ENCODE measurements at regions not wholly inside any gene's neighbourhood (a gene's known extent, or its start where the extent isn't known, plus 50 kb on each side); places are given as distances from the start of the nearest gene placed in this dataset.

GRCh38 chr5:85182344-85182743 lies 797.7 kb upstream of the EDIL3 start:
- DNase-seq (ENCODE audit: low spot score), result no peak
- no peaks in the 10 kb centered on the region for H3K27me3 ChIP-seq (replicated peaks; ENCODE audit: insufficient read depth)
- ATAC-seq (ENCODE audit: insufficient number of reproducible peaks, low FRiP score, low read depth), result no peak
- H3K9me3 ChIP-seq, result no peaks in the 10 kb centered on the region
- H3K27ac ChIP-seq, result no peak overlapping the region
- no peaks in the 10 kb centered on the region for H3K36me3 ChIP-seq
- H3K4me3 ChIP-seq, result no peak overlapping the region
- no peak for TF ChIP-seq CTCF (IDR thresholded peaks at IDR 0.05)
- H3K4me1 ChIP-seq (ENCODE audit: control insufficient read depth in 1 of 2, low read depth in 2 of 2), result no peaks in the 10 kb centered on the region

GRCh38 chr5:85204289-85204688 lies 819.6 kb upstream of the EDIL3 start:
- no peaks in the 10 kb centered on the region for H3K27me3 ChIP-seq (replicated peaks; ENCODE audit: insufficient read depth)
- H3K4me1 ChIP-seq (ENCODE audit: control insufficient read depth in 1 of 2, low read depth in 2 of 2), result no peaks in the 10 kb centered on the region

GRCh38 chr5:85205430-85205829 lies 820.8 kb upstream of the EDIL3 start:
- Histone ChIP-seq H3K4me3 (no peak overlapping the region), H3K27ac (no peak overlapping the region), H3K9me3 (no peaks in the 10 kb centered on the region), H3K4me1 (ENCODE audit: control insufficient read depth in 1 of 2, low read depth in 2 of 2) (no peaks in the 10 kb centered on the region), H3K27me3 (replicated peaks; ENCODE audit: insufficient read depth) (no peaks in the 10 kb centered on the region), H3K36me3 (no peaks in the 10 kb centered on the region)
- no peak for TF ChIP-seq CTCF (IDR thresholded peaks at IDR 0.05)
- DNase-seq (ENCODE audit: low spot score) (no peak), ATAC-seq (ENCODE audit: insufficient number of reproducible peaks, low FRiP score, low read depth) (no peak)

More at GRCh38 chr5:85204289-85204688, 819.6 kb upstream of the EDIL3 start:
- no peak for TF ChIP-seq CTCF (IDR thresholded peaks at IDR 0.05)
- no peak for ATAC-seq (ENCODE audit: insufficient number of reproducible peaks, low FRiP score, low read depth)
- no peaks in the 10 kb centered on the region for H3K9me3 ChIP-seq
- no peaks in the 10 kb centered on the region for H3K36me3 ChIP-seq
- no peak overlapping the region for H3K27ac ChIP-seq
- no peak overlapping the region for H3K4me3 ChIP-seq
- DNase-seq (ENCODE audit: low spot score), result no peak

GRCh38 chr5:85225388-85225787 lies 840.7 kb upstream of the EDIL3 start:
- Histone ChIP-seq H3K4me1 (ENCODE audit: control insufficient read depth in 1 of 2, low read depth in 2 of 2) (no peaks in the 10 kb centered on the region), H3K27me3 (replicated peaks; ENCODE audit: insufficient read depth) (no peaks in the 10 kb centered on the region), H3K9me3 (no peaks in the 10 kb centered on the region), H3K4me3 (no peak overlapping the region), H3K36me3 (no peaks in the 10 kb centered on the region), H3K27ac (no peak overlapping the region)
- DNase-seq (ENCODE audit: low spot score) (no peak), ATAC-seq (ENCODE audit: insufficient number of reproducible peaks, low FRiP score, low read depth) (no peak)
- TF ChIP-seq CTCF (IDR thresholded peaks at IDR 0.05), result no peak

GRCh38 chr5:85249204-85249603 lies 864.5 kb upstream of the EDIL3 start:
- Histone ChIP-seq H3K27me3 (replicated peaks; ENCODE audit: insufficient read depth) (no peaks in the 10 kb centered on the region), H3K4me1 (ENCODE audit: control insufficient read depth in 1 of 2, low read depth in 2 of 2) (no peaks in the 10 kb centered on the region), H3K4me3 (no peak overlapping the region), H3K9me3 (peaks cover 9% of the 10 kb centered on the region), H3K27ac (no peak overlapping the region), H3K36me3 (no peaks in the 10 kb centered on the region)
- ATAC-seq (ENCODE audit: insufficient number of reproducible peaks, low FRiP score, low read depth), result no peak
- no peak for DNase-seq (ENCODE audit: low spot score)
- TF ChIP-seq CTCF (IDR thresholded peaks at IDR 0.05), result no peak
